GM12865 (cell line): ENCODE measurements at regions not wholly inside any gene's neighbourhood (a gene's known extent, or its start where the extent isn't known, plus 50 kb on each side); places are given as distances from the start of the nearest gene placed in this dataset.
"Not testable (repeated sequence)": the region's sequence is repeated elsewhere in the genome, so short reads cannot be mapped to it uniquely, and the experiment has no call there.

Source experiments
- DNase-seq: peaks from one replicate; pipeline ENCODE4 v3.0.0; 2010; ENCODE audit warnings: low read depth
- H3K4me3 ChIP-seq: 2 replicates; pipeline ENCODE4 v1.5.1; 2011; ENCODE audit warnings: mild to moderate bottlenecking, low read depth, low read length, control low read depth
- TF ChIP-seq, protein P1 (sequence below): IDR thresholded peaks from 2 replicates; pipeline ENCODE4 v1.5.1; 2011; ENCODE audit warnings: low read length, control low read depth, low read depth, inconsistent platforms; ENCODE audit not compliant: insufficient read depth; ENCODE audit errors: missing control alignments

DNA sequence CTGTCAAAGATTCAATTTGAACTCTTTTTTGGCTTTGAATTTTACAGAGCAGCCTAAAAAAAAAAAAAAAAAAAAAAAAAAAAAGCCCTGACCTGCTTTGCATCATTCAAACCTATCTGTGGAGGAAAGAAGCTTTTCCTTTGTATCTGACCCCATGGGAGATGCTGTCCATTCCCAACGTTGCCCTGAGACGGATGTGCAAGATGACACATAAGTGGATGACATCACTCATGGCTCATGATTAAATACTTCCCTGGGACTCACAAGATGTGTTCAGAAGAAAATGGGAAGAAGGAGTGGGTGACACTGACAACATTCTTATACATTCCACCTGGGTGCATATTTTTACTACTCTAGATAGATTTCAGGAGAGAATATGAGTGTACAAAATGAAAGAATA lies 245.7 kb upstream of the ELAVL2 start:
- TF ChIP-seq, protein P1, sequence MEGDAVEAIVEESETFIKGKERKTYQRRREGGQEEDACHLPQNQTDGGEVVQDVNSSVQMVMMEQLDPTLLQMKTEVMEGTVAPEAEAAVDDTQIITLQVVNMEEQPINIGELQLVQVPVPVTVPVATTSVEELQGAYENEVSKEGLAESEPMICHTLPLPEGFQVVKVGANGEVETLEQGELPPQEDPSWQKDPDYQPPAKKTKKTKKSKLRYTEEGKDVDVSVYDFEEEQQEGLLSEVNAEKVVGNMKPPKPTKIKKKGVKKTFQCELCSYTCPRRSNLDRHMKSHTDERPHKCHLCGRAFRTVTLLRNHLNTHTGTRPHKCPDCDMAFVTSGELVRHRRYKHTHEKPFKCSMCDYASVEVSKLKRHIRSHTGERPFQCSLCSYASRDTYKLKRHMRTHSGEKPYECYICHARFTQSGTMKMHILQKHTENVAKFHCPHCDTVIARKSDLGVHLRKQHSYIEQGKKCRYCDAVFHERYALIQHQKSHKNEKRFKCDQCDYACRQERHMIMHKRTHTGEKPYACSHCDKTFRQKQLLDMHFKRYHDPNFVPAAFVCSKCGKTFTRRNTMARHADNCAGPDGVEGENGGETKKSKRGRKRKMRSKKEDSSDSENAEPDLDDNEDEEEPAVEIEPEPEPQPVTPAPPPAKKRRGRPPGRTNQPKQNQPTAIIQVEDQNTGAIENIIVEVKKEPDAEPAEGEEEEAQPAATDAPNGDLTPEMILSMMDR = no peak
- H3K4me3 ChIP-seq = no peak overlapping the region
- no peak for DNase-seq

DNA sequence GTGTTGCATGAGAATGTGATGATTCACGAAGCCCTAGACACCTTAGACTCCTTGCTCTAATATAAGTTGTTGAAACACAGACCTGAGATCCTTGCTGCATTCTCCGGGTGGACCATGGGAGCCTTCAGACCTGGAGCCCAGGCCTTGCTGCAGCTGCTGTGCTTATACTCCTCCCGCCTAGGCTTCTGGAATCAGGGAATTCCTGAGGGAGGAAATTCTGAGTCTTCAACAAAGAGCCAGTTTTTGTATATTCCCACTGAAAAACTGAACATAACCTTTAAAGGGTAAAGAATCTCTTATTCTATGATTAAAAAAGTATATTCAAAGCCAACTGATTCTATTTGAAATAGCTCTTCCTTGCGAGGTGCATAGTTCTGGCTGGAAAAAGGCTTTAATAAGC lies 245.1 kb upstream of the ELAVL2 start:
- TF ChIP-seq, protein P1 = no peak
- no peak overlapping the region for H3K4me3 ChIP-seq
- DNase-seq = no peak

DNA sequence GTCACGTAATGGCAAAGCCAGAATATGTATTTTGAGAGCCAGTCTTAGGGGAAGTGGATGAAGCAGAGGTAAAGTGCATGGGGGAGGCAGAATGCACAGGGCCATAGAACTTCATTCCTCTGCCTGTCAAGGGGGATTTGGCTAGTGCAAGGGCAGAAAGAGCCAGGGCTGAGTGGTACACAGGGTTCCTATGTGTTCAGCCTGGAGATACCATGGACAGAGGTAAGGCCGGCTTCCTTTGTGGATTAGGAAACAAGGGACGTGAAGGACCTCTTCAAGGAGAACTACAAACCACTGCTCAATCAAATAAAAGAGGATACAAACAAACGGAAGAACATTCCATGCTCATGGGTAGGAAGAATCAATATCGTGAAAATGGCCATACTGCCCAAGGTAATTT lies 241.1 kb upstream of the ELAVL2 start:
- not testable (repeated sequence) for DNase-seq, H3K4me3 ChIP-seq

DNA sequence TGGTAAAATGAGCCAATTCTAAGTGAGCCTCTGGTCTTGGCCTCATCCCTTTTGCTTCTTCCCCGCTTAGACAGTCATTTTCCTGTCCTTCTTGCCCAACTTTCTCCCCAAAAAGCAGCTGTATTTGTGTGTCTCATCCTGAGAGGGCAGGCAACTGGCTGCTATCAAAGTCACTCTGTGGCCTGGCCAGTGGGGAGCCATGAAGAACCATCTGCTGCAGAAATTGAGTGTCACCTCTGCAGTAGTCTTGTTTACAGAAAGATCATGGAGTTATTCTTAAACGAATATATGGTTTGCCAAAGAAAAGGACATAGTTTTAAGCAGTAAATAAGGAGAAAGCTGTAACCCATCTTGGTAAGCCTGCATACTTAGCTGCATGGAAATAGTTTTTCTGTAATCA lies 233.6 kb upstream of the ELAVL2 start:
- TF ChIP-seq, protein P1 = no peak
- no peak for DNase-seq
- no peak overlapping the region for H3K4me3 ChIP-seq

DNA sequence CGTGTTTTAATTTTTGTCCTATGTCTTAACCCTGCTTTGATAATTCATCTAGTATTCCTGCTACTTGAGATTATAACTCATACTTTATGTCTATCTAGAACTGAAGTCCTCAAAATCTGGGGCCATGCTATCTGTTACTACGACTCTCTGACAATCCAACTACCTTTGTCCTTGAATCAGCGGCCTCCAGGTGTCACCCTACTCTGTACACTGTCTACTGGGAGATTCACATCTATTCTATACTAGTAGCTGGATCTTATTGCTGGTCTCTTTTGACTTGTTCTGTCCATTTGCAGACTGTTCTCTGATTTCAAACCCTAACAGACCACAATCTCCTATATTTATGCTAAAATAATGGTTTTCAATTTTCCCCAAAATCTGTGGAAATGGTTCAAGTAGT lies 225.5 kb upstream of the ELAVL2 start:
- no peak for DNase-seq
- no peak overlapping the region for H3K4me3 ChIP-seq
- TF ChIP-seq, protein P1 = no peak

DNA sequence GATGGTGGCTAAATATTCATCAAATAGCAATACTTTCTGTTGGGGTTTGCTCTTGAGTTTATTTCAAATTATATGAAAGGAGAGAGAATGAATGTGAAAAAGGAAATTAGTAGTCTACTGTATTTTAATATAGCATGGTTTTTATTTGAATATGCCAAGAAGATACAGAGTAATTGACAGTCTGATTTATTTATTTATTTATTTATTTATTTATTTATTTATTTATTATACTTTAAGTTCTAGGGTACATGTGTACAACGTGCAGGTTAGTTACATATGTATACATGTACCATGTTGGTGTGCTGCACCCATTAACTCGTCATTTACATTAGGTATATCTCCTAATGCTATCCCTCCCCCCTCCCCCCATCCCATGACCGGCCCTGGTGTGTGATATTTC lies 224.2 kb upstream of the ELAVL2 start:
- DNase-seq, H3K4me3 ChIP-seq: not testable (repeated sequence)

DNA sequence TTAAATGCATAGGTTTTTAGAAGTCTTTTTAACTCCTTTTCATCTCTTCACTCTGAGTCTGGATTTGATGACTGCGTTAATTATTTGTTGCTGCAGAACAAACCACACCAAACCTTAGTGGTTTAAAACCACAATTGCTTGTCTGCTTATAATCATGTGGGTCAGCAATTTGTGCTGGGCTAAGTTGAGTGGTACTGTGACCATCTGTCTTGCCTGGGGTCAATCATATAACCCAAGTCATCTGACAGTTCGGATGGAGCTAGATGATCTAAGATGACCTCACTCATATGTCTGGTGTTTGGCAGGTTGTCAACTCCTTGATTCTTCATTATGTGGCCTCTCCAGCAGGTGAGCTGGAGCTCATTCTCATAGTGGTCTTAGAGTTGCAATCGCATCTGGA lies 219.1 kb upstream of the ELAVL2 start:
- DNase-seq = no peak
- no peak overlapping the region for H3K4me3 ChIP-seq
- TF ChIP-seq, protein P1 = no peak

DNA sequence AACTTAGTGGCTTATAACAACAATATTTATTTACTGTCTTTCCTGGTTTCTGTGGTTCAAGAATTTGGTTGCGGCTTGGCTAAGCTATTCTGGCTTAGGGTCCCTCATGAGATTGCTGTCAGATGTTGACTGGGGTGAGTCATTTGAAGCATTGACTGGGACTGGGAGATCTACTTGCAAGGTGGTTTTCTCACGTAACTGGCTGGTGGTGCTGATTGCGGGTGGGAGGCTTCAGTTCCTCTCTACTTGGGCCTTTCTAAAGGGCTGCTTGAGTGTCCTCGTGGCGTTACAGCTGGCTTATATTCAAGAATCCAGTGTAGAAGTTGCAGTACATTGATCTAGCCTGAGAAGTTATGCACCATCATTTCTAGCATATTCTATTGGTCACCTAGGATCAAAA lies 218.5 kb upstream of the ELAVL2 start:
- TF ChIP-seq, protein P1 = no peak
- no peak for DNase-seq
- no peak overlapping the region for H3K4me3 ChIP-seq
